SH-SY5Y (cell line): ENCODE measurements at regions not wholly inside any gene's neighbourhood (a gene's known extent, or its start where the extent isn't known, plus 50 kb on each side); places are given as distances from the start of the nearest gene placed in this dataset.

Source experiments
- GATA2 ChIP-seq: IDR thresholded peaks from 2 replicates; pipeline ENCODE4 v1.6.1; 2011; ENCODE audit warnings: mild to moderate bottlenecking, low read depth, low read length
- GATA3 ChIP-seq: IDR thresholded peaks from 2 replicates; pipeline ENCODE4 v1.6.1; 2011; ENCODE audit warnings: low read depth, mild to moderate bottlenecking, low read length, moderate library complexity

DNA sequence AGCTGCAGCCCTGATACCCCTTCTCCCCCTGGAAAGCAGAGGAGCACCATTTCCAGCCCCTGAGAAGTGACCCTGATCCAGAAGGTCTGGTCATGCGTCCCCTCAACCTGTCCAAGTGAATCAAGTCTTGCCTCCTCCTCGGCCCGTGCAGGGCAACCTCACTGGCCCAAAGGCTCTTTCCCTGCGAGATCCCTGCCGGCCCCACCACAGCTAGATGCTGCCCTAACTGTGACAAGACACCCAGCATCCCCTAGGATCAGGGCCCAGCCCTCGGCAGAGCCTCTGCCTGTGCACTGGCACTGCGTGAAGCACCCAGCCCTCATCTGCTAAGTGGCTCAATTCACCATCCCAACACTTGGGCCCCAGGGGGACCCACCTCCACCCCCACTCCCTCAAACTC, 155.1 kb downstream of the NUP210 start:
- TF ChIP-seq GATA2 = no peak
- no peak for TF ChIP-seq GATA3
